ENCODE measurements at regions not wholly inside any gene's neighbourhood (a gene's known extent, or its start where the extent isn't known, plus 50 kb on each side); places are given as distances from the start of the nearest gene placed in this dataset.

DNA sequence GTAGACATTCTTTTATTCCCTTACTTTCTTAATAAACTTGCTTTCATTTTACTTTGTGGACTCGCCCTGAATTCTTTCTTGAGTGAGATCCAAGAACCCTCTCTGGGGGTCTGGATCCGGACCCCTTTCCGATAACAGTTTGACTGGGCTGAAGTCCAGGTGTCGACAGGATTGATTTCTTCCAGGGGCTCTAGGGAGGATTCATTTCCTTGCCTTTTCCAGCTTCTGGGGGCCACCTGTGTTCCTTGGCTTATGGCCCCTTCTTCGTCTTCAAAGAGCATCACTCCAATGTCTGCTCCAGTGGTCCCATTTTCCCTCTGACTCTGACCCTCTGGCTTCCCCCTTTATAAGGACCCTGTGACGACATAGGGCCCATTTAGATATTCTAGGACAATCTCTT is 67.5 kb downstream of the COPS8 start:
- Histone ChIP-seq H4K20me1 (ENCODE audit: insufficient read depth) (no peaks in the 10 kb centered on the region), H2AFZ (ENCODE audit: low read depth) (no peak overlapping the region), H3K4me1 (ENCODE audit: control insufficient read depth in 1 of 2, insufficient read depth in 2 of 2, low read depth in 1 of 2, low read length in 1 of 2) (peaks cover 14 to 22% of the 10 kb centered on the region in 2 experiments; a peak in 3 of 4 replicates), H3K36me3 (replicated peaks in 1 of 2; ENCODE audit: control insufficient read depth in 1 of 2, insufficient read depth in 2 of 2, low read length in 1 of 2) (peaks cover 0 to under 1% of the 10 kb centered on the region in 2 experiments), H3K9me2 (no peaks in the 10 kb centered on the region), H3K79me2 (ENCODE audit: insufficient read depth) (no peaks in the 10 kb centered on the region), H3F3A (replicated peaks; ENCODE audit: insufficient read depth) (peaks cover 23% of the 10 kb centered on the region), H3K4me3 (ENCODE audit: low read depth in 2 of 2, low read length in 1 of 2) (no peak overlapping the region), H3K9ac (no peak overlapping the region), H3K4me2 (no peak overlapping the region), H3K27ac (ENCODE audit: low read depth in 2 of 2, low read length in 1 of 2) (no peak overlapping the region), H3K9me3 (0 out of 2 replicates have a peak, but pooled peaks cover 3% of the 10 kb centered on the region), H3K27me3 (ENCODE audit: insufficient read depth) (no peaks in the 10 kb centered on the region)
- WGBS (ENCODE audit: low lambda C conversion rate), result 86% methylated on average over 6 of the region's 6 CpGs
- ChIA-PET POLR2A (no interaction called here), CTCF (interaction anchor here (0.6 to 2.6 kb wide), 13 partner anchors 12 to 622 kb away, joined by 3 to 36 read pairs (median 5); no protein-coding TSS in a partner anchor)
- DNase-seq, result no peak
- TF ChIP-seq, protein P1, sequence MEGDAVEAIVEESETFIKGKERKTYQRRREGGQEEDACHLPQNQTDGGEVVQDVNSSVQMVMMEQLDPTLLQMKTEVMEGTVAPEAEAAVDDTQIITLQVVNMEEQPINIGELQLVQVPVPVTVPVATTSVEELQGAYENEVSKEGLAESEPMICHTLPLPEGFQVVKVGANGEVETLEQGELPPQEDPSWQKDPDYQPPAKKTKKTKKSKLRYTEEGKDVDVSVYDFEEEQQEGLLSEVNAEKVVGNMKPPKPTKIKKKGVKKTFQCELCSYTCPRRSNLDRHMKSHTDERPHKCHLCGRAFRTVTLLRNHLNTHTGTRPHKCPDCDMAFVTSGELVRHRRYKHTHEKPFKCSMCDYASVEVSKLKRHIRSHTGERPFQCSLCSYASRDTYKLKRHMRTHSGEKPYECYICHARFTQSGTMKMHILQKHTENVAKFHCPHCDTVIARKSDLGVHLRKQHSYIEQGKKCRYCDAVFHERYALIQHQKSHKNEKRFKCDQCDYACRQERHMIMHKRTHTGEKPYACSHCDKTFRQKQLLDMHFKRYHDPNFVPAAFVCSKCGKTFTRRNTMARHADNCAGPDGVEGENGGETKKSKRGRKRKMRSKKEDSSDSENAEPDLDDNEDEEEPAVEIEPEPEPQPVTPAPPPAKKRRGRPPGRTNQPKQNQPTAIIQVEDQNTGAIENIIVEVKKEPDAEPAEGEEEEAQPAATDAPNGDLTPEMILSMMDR (IDR thresholded peaks at IDR 0.05), result no peak
- TF ChIP-seq SMC3 (IDR thresholded peaks at IDR 0.05; ENCODE audit: low read depth, low read length) (no peak), ELF1 (IDR thresholded peaks at IDR 0.05) (no peak), TCF12 (IDR thresholded peaks at IDR 0.05) (no peak), RCOR1 (IDR thresholded peaks at IDR 0.05; ENCODE audit: low read length) (no peak), NRF1 (IDR thresholded peaks at IDR 0.05; ENCODE audit: low read depth, low read length) (no peak), SIN3A (IDR thresholded peaks at IDR 0.05; ENCODE audit: borderline replicate concordance, low read depth, low read length) (no peak), TAF1 (IDR thresholded peaks at IDR 0.05; ENCODE audit: borderline replicate concordance, low read depth, low read length) (no peak), FOXM1 (IDR thresholded peaks at IDR 0.05; ENCODE audit: low read depth) (no peak), TEAD4 (IDR thresholded peaks at IDR 0.05; ENCODE audit: borderline replicate concordance, insufficient read depth) (no peak), EZH2phosphoT487 (IDR thresholded peaks at IDR 0.05; ENCODE audit: borderline replicate concordance, low read depth) (no peak), RAD21 (IDR thresholded peaks at IDR 0.05; ENCODE audit: low read length) (no peak), JUND (IDR thresholded peaks at IDR 0.05) (no peak)
- TF ChIP-seq, protein P2, sequence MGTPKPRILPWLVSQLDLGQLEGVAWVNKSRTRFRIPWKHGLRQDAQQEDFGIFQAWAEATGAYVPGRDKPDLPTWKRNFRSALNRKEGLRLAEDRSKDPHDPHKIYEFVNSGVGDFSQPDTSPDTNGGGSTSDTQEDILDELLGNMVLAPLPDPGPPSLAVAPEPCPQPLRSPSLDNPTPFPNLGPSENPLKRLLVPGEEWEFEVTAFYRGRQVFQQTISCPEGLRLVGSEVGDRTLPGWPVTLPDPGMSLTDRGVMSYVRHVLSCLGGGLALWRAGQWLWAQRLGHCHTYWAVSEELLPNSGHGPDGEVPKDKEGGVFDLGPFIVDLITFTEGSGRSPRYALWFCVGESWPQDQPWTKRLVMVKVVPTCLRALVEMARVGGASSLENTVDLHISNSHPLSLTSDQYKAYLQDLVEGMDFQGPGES (IDR thresholded peaks at IDR 0.05; ENCODE audit: low read depth, low read length), result no peak
- TF ChIP-seq, protein P3, sequence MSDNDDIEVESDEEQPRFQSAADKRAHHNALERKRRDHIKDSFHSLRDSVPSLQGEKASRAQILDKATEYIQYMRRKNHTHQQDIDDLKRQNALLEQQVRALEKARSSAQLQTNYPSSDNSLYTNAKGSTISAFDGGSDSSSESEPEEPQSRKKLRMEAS (IDR thresholded peaks at IDR 0.05; ENCODE audit: low read depth), result no peak

DNA sequence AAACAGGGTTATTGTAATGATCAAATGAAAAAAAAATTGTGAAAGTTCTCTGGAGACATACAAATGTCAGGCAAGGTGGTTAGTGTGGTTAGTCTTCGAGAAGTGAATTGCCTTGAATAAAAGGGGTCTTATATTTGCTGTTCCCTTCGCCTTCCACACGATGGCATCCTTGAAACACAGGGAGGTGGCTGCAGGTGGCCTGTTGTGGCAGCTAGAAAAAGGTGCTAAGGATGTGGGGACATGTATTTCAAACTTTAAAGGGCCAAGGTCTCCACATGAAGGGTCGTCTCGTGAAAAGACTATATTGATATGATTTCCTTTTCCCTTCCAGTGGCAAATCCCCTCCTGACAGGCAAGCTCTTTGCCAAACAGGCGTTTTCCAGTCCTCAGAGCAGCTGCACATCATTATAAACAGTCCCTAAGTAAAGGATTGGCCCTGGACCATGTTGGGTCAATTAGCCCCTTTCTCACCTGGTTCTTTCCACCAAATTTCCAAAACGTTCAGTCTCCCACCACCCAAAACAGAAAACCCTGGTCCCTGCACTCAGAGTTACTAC is 68.5 kb downstream of the COPS8 start:
- no peaks in the 10 kb centered on the region for H3K36me3 ChIP-seq (replicated peaks in 1 of 2; ENCODE audit: control insufficient read depth in 1 of 2, insufficient read depth in 2 of 2, low read length in 1 of 2)
- H3K79me2 ChIP-seq (ENCODE audit: insufficient read depth), result no peaks in the 10 kb centered on the region
- peak; percentile 70 for DNase-seq
- H3K9ac ChIP-seq, result no peak overlapping the region
- H4K20me1 ChIP-seq (ENCODE audit: insufficient read depth), result no peaks in the 10 kb centered on the region
- H3K4me3 ChIP-seq (ENCODE audit: low read depth in 2 of 2, low read length in 1 of 2), result no peak overlapping the region
- WGBS (ENCODE audit: low lambda C conversion rate), result 66% methylated on average over 7 of the region's 7 CpGs
- H3K4me1 ChIP-seq (ENCODE audit: control insufficient read depth in 1 of 2, insufficient read depth in 2 of 2, low read depth in 1 of 2, low read length in 1 of 2), result peaks cover 19 to 22% of the 10 kb centered on the region in 2 experiments; a peak in 3 of 4 replicates
- POLR2A ChIA-PET, result interaction anchor here (1.0 kb wide), 1 partner anchor 256 kb away, joined by 3 read pairs; no protein-coding TSS in a partner anchor
- CTCF ChIA-PET, result interaction anchor here (0.8 to 2.6 kb wide), 24 partner anchors 11 to 621 kb away, joined by 3 to 36 read pairs (median 4); no protein-coding TSS in a partner anchor
- H2AFZ ChIP-seq (ENCODE audit: low read depth), result no peak overlapping the region
- H3K4me2 ChIP-seq, result no peak overlapping the region
- no peaks in the 10 kb centered on the region for H3K9me3 ChIP-seq
- no peaks in the 10 kb centered on the region for H3K27me3 ChIP-seq (ENCODE audit: insufficient read depth)
- no peaks in the 10 kb centered on the region for H3K9me2 ChIP-seq
- peaks cover 23% of the 10 kb centered on the region for H3F3A ChIP-seq (replicated peaks; ENCODE audit: insufficient read depth)
- H3K27ac ChIP-seq (ENCODE audit: low read depth in 2 of 2, low read length in 1 of 2), result no peak overlapping the region
- TF ChIP-seq POLR2AphosphoS5 (IDR thresholded peaks at IDR 0.05; ENCODE audit: low read depth, low read length), result no peak
- peak; percentile 97 for TF ChIP-seq RAD21 (IDR thresholded peaks at IDR 0.05; ENCODE audit: low read length)
- no peak for TF ChIP-seq FOXJ3 (CRISPR knock-in tag; IDR thresholded peaks at IDR 0.05)
- TF ChIP-seq MEF2A (IDR thresholded peaks at IDR 0.05; ENCODE audit: borderline replicate concordance, low read depth), result no peak
- no peak for TF ChIP-seq RXRA (IDR thresholded peaks at IDR 0.05; ENCODE audit: borderline replicate concordance, low read depth)
- peak; percentile 90 for TF ChIP-seq SMC3 (IDR thresholded peaks at IDR 0.05; ENCODE audit: low read depth, low read length)
- no peak for TF ChIP-seq CHD2 (IDR thresholded peaks at IDR 0.05; ENCODE audit: low read length, partially characterized antibody)
- no peak for TF ChIP-seq NRF1 (IDR thresholded peaks at IDR 0.05; ENCODE audit: low read depth, low read length)
- TF ChIP-seq EZH2phosphoT487 (IDR thresholded peaks at IDR 0.05; ENCODE audit: borderline replicate concordance, low read depth), result no peak
- no peak for TF ChIP-seq TAF1 (IDR thresholded peaks at IDR 0.05; ENCODE audit: borderline replicate concordance, low read depth, low read length)
- no peak for TF ChIP-seq ELF1 (IDR thresholded peaks at IDR 0.05)
- TF ChIP-seq, protein P2 (IDR thresholded peaks at IDR 0.05; ENCODE audit: low read depth, low read length), result no peak
- TF ChIP-seq, protein P1 (IDR thresholded peaks at IDR 0.05), result peak; percentile 66
- no peak for TF ChIP-seq RFX5 (IDR thresholded peaks at IDR 0.05; ENCODE audit: low read length)
